ENCODE measurements at regions not wholly inside any gene's neighbourhood (a gene's known extent, or its start where the extent isn't known, plus 50 kb on each side); places are given as distances from the start of the nearest gene placed in this dataset.
"Not testable (repeated sequence)": the region's sequence is repeated elsewhere in the genome, so short reads cannot be mapped to it uniquely, and the experiment has no call there.

- Histone ChIP-seq H3K9me3 (peaks cover 0 to 9% (median 0%) of the 10 kb centered on the region in 12 donors), H3K27me3 (no peaks in the 10 kb centered on the region), H3K4me3 (no peak overlapping the region), H3K4me1 (no peaks in the 10 kb centered on the region), H3K36me3 (no peaks in the 10 kb centered on the region), H3K27ac (no peak overlapping the region)
- TF ChIP-seq, protein P1, sequence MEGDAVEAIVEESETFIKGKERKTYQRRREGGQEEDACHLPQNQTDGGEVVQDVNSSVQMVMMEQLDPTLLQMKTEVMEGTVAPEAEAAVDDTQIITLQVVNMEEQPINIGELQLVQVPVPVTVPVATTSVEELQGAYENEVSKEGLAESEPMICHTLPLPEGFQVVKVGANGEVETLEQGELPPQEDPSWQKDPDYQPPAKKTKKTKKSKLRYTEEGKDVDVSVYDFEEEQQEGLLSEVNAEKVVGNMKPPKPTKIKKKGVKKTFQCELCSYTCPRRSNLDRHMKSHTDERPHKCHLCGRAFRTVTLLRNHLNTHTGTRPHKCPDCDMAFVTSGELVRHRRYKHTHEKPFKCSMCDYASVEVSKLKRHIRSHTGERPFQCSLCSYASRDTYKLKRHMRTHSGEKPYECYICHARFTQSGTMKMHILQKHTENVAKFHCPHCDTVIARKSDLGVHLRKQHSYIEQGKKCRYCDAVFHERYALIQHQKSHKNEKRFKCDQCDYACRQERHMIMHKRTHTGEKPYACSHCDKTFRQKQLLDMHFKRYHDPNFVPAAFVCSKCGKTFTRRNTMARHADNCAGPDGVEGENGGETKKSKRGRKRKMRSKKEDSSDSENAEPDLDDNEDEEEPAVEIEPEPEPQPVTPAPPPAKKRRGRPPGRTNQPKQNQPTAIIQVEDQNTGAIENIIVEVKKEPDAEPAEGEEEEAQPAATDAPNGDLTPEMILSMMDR (IDR thresholded peaks at IDR 0.05), result no peak
- TF ChIP-seq POLR2A (IDR thresholded peaks at IDR 0.05), result no peak
- no peak for DNase-seq
- WGBS, 4 donors, result 91 to 97% (median 95%) methylated on average over 3 of the region's 3 CpGs
- no peak for ATAC-seq
- intact Hi-C loops (cut with DNase I), result no loop called here
Measured at GRCh38 chr1:233463333-233463732, 135.8 kb downstream of the MAP3K21 start.

DNA sequence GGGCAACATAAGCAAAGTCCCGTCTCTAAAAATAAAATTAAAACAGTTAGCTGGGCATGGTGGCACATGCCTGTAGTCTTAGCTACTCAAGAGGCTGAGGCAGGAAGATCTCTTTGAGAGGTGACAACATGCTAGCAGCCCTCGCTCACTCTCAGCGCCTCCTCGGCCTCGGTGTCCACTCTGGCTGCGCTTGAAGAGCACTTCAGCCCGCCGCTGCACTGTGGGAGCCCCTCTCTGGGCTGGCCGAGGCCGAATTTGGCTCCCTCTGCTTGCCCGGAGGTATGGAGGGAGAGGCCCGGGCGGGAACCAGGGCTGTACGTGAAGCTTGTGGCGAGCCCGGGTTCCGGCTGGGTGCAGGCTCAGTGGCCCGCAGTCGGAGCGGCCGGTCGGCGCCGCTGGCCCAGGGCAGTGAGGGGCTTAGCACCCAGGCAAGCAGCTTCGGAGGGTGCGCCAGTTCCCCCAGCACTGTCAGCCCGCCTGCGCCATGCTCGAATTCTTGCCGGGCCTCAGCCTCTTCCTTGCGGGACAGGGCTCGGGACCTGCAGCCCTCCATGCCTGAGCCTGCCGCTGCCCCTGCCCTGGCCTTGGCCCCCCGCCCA is 138.3 kb downstream of the MAP3K21 start:
- no peak for TF ChIP-seq POLR2A (IDR thresholded peaks at IDR 0.05)
- TF ChIP-seq, protein P1 (IDR thresholded peaks at IDR 0.05), result no peak
- 91 to 97% (median 93%) methylated on average over 27 to 34 of the region's 34 CpGs for WGBS, 4 donors
- DNase-seq (no peak), ATAC-seq (no peak)
- no peaks in the 10 kb centered on the region for H3K27me3 ChIP-seq
- intact Hi-C loops (cut with DNase I), result no loop called here
- no peaks in the 10 kb centered on the region for H3K4me1 ChIP-seq
- H3K4me3 ChIP-seq, result no peak overlapping the region
- no peaks in the 10 kb centered on the region for H3K36me3 ChIP-seq
- no peak overlapping the region for H3K27ac ChIP-seq
- H3K9me3 ChIP-seq, result peaks cover 0 to 9% (median 0%) of the 10 kb centered on the region in 12 donors

GRCh38 chr1:233470741-233471499 is 143.0 kb upstream of the KCNK1 start:
- Histone ChIP-seq H3K9me3 (peaks cover 0 to 2% (median 0%) of the 10 kb centered on the region in 12 donors), H3K27ac (no peak overlapping the region), H3K36me3 (no peaks in the 10 kb centered on the region), H3K4me3 (no peak overlapping the region), H3K27me3 (peaks cover 0 to 3% (median 0%) of the 10 kb centered on the region in 9 donors), H3K4me1 (no peaks in the 10 kb centered on the region)
- no peak for ATAC-seq
- intact Hi-C loops (cut with DNase I), result no loop called here
- no peak for TF ChIP-seq POLR2A (IDR thresholded peaks at IDR 0.05)
- TF ChIP-seq, protein P1 (IDR thresholded peaks at IDR 0.05), result no peak
- WGBS, 4 donors, result 64 to 71% (median 67%) methylated on average over 6 of the region's 6 CpGs
- DNase-seq, result no peak

DNA sequence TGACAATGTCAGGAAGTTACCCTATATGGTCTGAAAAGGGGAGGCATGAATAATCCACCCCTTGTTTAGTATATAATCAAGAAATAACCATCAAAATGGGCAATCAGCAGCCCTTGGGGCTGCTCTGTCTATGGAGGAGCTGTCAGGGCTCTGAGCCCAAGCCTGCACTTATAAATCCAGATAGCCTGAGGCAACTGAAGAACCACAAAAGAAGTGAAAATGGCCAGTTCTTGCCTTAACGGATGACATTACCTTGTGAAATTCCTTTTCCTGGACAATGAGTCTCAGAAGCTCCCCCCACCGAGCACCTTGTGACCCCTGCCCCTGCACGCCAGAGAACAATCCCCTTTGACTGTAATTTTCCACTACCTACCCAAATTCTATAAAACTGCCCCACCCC is 142.1 kb upstream of the KCNK1 start:
- DNase-seq; H3K9me3 ChIP-seq; H3K27ac ChIP-seq; intact Hi-C loops (cut with DNase I); H3K4me3 ChIP-seq; ATAC-seq; H3K4me1 ChIP-seq; H3K27me3 ChIP-seq; H3K36me3 ChIP-seq: not testable (repeated sequence)
- 89 to 91% (median 90%) methylated on average over 3 of the region's 3 CpGs for WGBS, 4 donors

DNA sequence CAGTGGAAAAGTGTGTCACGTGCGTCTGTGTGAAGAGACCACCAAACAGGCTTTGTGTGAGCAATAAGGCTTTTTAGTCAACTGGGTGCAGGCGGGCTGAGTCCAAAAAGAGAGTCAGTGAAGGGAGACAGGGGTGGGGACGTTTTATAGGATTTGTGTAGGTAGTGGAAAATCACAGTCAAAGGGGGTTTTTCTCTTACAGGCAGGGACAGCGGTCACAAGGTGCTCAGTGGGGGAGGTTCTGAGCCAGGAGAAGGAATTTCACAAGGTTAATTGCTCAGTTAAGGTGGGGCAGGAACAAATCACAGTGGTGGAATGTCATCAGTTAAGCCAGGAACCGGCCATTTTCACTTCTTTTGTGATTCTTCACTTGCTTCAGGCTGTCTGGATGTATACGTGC is 141.1 kb upstream of the KCNK1 start:
- H3K27ac ChIP-seq; H3K27me3 ChIP-seq; H3K4me1 ChIP-seq; H3K9me3 ChIP-seq; intact Hi-C loops (cut with DNase I); H3K4me3 ChIP-seq; DNase-seq; H3K36me3 ChIP-seq; ATAC-seq: not testable (repeated sequence)
- 64 to 71% (median 68%) methylated on average over 7 of the region's 7 CpGs for WGBS, 4 donors

Measured in heart left ventricle (tissue), 16 donors.